T-cell (primary cell): ENCODE measurements at regions not wholly inside any gene's neighbourhood (a gene's known extent, or its start where the extent isn't known, plus 50 kb on each side); places are given as distances from the start of the nearest gene placed in this dataset.
"Not testable (repeated sequence)": the region's sequence is repeated elsewhere in the genome, so short reads cannot be mapped to it uniquely, and the experiment has no call there.

ENCODE experiments used
- ATAC-seq, 4 experiments: fragments of 200-7000 bp in 3 of 4; fragments of 150-1000 bp in 1 of 4; cut with Tn5 transposase; replicated peaks in 1 of 4; 1 replicate in 3 of 4; 2 replicates in 1 of 4; pipeline ENCODE4 v1.10.0; 2021; ENCODE audit warnings: moderate library complexity in 3 of 4, mild to moderate bottlenecking in 2 of 4, moderate number of reproducible peaks in 1 of 4
- CTCF ChIA-PET, 2 donors: fragments of 300-600 bp; sonication (Branson Sonifier 250); formaldehyde crosslinking; loops; one replicate each; lab custom pipeline; 2022; ENCODE audit warnings: antibody characterized with exemption in 2 of 2; lab: Charles Lee
- POLR2A ChIA-PET, 2 donors: fragments of 300-600 bp; sonication (Branson Sonifier 250); formaldehyde crosslinking; loops; one replicate each; lab custom pipeline; 2022; ENCODE audit warnings: antibody characterized with exemption in 2 of 2; lab: Charles Lee
- DNase-seq, 35 experiments: peaks; one replicate each; pipeline versions ENCODE4 v3.0.0 to v3.0.0-alpha.2; 2013 to 2023
- H3K27ac ChIP-seq: one replicate; pipeline ENCODE4 v1.5.1; 2013; ENCODE audit warnings: low read length
- H3K27me3 ChIP-seq, 2 experiments: replicated peaks in 1 of 2; 1 replicate in 1 of 2; 2 replicates in 1 of 2; pipeline versions ENCODE4 v1.6.1 to v1.7.0; 2013; ENCODE audit warnings: low read length in 1 of 2, mixed read lengths in 1 of 2; ENCODE audit not compliant: control insufficient read depth in 2 of 2, insufficient read depth in 2 of 2; ENCODE audit errors: extremely low read depth in 1 of 2
- H3K36me3 ChIP-seq, 2 donors: 1 replicate in 1 of 2; 2 replicates in 1 of 2; pipeline versions ENCODE4 v1.6.1 to v1.7.0; 2013; ENCODE audit warnings: low read length in 1 of 2; ENCODE audit not compliant: control insufficient read depth in 2 of 2, insufficient read depth in 1 of 2; ENCODE audit errors: extremely low read depth in 1 of 2
- H3K4me1 ChIP-seq, 2 experiments: 1 replicate in 1 of 2; 2 replicates in 1 of 2; pipeline versions ENCODE4 v1.6.1 to v1.7.0; 2013; ENCODE audit warnings: low read length in 2 of 2, mixed read lengths in 1 of 2; ENCODE audit not compliant: insufficient read depth in 2 of 2, control insufficient read depth in 1 of 2; ENCODE audit errors: extremely low read depth in 1 of 2
- H3K4me3 ChIP-seq, 2 donors: 1 replicate in 1 of 2; 2 replicates in 1 of 2; pipeline versions ENCODE4 v1.5.1 to v1.7.0; 2013; ENCODE audit warnings: mild to moderate bottlenecking in 2 of 2, low read length in 1 of 2, moderate library complexity in 1 of 2; ENCODE audit not compliant: control insufficient read depth in 1 of 2; ENCODE audit errors: extremely low read depth in 1 of 2
- H3K9me3 ChIP-seq: 2 replicates; pipeline ENCODE4 v1.7.0; 2013
- H3K27ac Mint-ChIP-seq, 2 donors: one replicate each; pipeline ENCODE4 v1.8.0; 2020 to 2021; ENCODE audit warnings: mild to moderate bottlenecking in 2 of 2, mixed read lengths in 2 of 2
- H3K27me3 Mint-ChIP-seq, 2 donors: one replicate each; pipeline ENCODE4 v1.8.0; 2021 to 2022; ENCODE audit warnings: mixed read lengths in 2 of 2
- H3K36me3 Mint-ChIP-seq: one replicate; pipeline ENCODE4 v1.8.0; 2021; ENCODE audit warnings: mixed read lengths
- H3K4me1 Mint-ChIP-seq, 3 donors: one replicate each; pipeline ENCODE4 v1.8.0; 2020 to 2022; ENCODE audit warnings: mixed read lengths in 3 of 3, mild to moderate bottlenecking in 1 of 3
- H3K4me3 Mint-ChIP-seq, 3 donors: one replicate each; pipeline ENCODE4 v1.8.0; 2020 to 2022; ENCODE audit warnings: mild to moderate bottlenecking in 3 of 3, mixed read lengths in 3 of 3, moderate library complexity in 3 of 3
- H3K9me3 Mint-ChIP-seq, 3 donors: one replicate each; pipeline ENCODE4 v1.8.0; 2020 to 2022; ENCODE audit warnings: mixed read lengths in 3 of 3
- WGBS: methylation state at CpG from one replicate; pipeline ENCODE4 v1.1.5; 2013; ENCODE audit warnings: missing lambda C conversion rate; ENCODE audit not compliant: insufficient coverage; 5-methylcytosine and 5-hydroxymethylcytosine counted together

GRCh38 chr17:18572536-18572935 lies 71.7 kb downstream of the TBC1D28 start:
- H3K27ac Mint-ChIP-seq, H3K4me3 ChIP-seq, POLR2A ChIA-PET, H3K9me3 ChIP-seq, H3K9me3 Mint-ChIP-seq, H3K4me3 Mint-ChIP-seq, ATAC-seq, H3K36me3 Mint-ChIP-seq, H3K27ac ChIP-seq, DNase-seq, CTCF ChIA-PET, H3K4me1 Mint-ChIP-seq, H3K4me1 ChIP-seq, H3K27me3 ChIP-seq, H3K36me3 ChIP-seq: not testable (repeated sequence)
- no CpG with 5 or more reads among the region's 23 CpGs for WGBS
- peaks cover 0 to 20% of the 10 kb centered on the region in 2 donors for H3K27me3 Mint-ChIP-seq

- CTCF ChIA-PET, H3K9me3 Mint-ChIP-seq, H3K4me1 Mint-ChIP-seq, POLR2A ChIA-PET, DNase-seq, H3K9me3 ChIP-seq, H3K36me3 ChIP-seq, H3K27me3 ChIP-seq, H3K27ac ChIP-seq, H3K27ac Mint-ChIP-seq, H3K4me3 ChIP-seq, H3K36me3 Mint-ChIP-seq, H3K4me3 Mint-ChIP-seq, ATAC-seq, H3K4me1 ChIP-seq: not testable (repeated sequence)
- WGBS: 60% methylated on average over 1 of the region's 2 CpGs
- H3K27me3 Mint-ChIP-seq: peaks cover 0 to 15% of the 10 kb centered on the region in 2 donors
Measured at GRCh38 chr17:18574137-18574536, 70.1 kb downstream of the TBC1D28 start.
